Upper lobe of left lung (tissue), 6 donors: ENCODE measurements at regions not wholly inside any gene's neighbourhood (a gene's known extent, or its start where the extent isn't known, plus 50 kb on each side); places are given as distances from the start of the nearest gene placed in this dataset.

Experiments
- ATAC-seq, 2 donors: fragments of 200-7000 bp; cut with Tn5 transposase; one replicate each; pipeline ENCODE4 v1.9.1; 2022; ENCODE audit warnings: mild to moderate bottlenecking in 2 of 2, moderate library complexity in 2 of 2; ENCODE audit not compliant: low FRiP score in 2 of 2
- DNase-seq, 2 donors: peaks; one replicate each; pipeline ENCODE4 v3.0.0-alpha.2; 2019 to 2020
- H3K27ac ChIP-seq, 4 donors: fragments of 200-600 bp; sonication (generic); one replicate each; pipeline ENCODE4 v1.5.1; 2016 to 2019
- H3K27me3 ChIP-seq, 4 donors: fragments of 200-600 bp; sonication (generic); one replicate each; pipeline ENCODE4 v1.5.1; 2017 to 2019
- H3K36me3 ChIP-seq, 4 donors: fragments of 200-600 bp; sonication (generic); one replicate each; pipeline ENCODE4 v1.5.1; 2016 to 2019
- H3K4me1 ChIP-seq, 4 donors: fragments of 200-600 bp; sonication (generic); one replicate each; pipeline ENCODE4 v1.5.1; 2018 to 2019
- H3K4me3 ChIP-seq, 4 donors: fragments of 200-600 bp; sonication (generic); one replicate each; pipeline ENCODE4 v1.5.1; 2017 to 2019; ENCODE audit warnings: mild to moderate bottlenecking in 2 of 4, moderate library complexity in 1 of 4
- H3K9me3 ChIP-seq, 4 donors: fragments of 200-600 bp; sonication (generic); one replicate each; pipeline ENCODE4 v1.5.1; 2018 to 2019
- CTCF ChIP-seq, 6 experiments: fragments of 450-650 bp in 4 of 6; fragments of 200-600 bp in 2 of 6; sonication (generic) in 2 of 6; IDR thresholded peaks; one replicate each; pipeline ENCODE4 v1.5.1; 2016 to 2019; ENCODE audit warnings: antibody characterized with exemption in 6 of 6
- EP300 ChIP-seq, 4 donors: sonication (generic); formaldehyde crosslinking; IDR thresholded peaks; one replicate each; pipeline ENCODE4 v1.5.1; 2017; ENCODE audit warnings: antibody characterized with exemption in 4 of 4, control low read depth in 2 of 4
- POLR2A ChIP-seq, 4 donors: fragments of 450-650 bp; IDR thresholded peaks; one replicate each; pipeline ENCODE4 v1.5.1; 2016 to 2017; ENCODE audit warnings: antibody characterized with exemption in 4 of 4, mild to moderate bottlenecking in 2 of 4
- POLR2AphosphoS5 ChIP-seq, 2 donors: sonication (generic); formaldehyde crosslinking; IDR thresholded peaks; one replicate each; pipeline ENCODE4 v1.5.1; 2017; ENCODE audit warnings: antibody characterized with exemption in 2 of 2
- WGBS, 2 donors: methylation state at CpG; one replicate each; pipeline ENCODE4 v1.1.5; 2017 to 2018; 5-methylcytosine and 5-hydroxymethylcytosine counted together
- donor health status: DM: no; HTN: no; CAD: no; lungs with moderate emphysema.
- donor health status: DM: no; HTN: yes; CAD: no; lungs with severe emphysema.

DNA sequence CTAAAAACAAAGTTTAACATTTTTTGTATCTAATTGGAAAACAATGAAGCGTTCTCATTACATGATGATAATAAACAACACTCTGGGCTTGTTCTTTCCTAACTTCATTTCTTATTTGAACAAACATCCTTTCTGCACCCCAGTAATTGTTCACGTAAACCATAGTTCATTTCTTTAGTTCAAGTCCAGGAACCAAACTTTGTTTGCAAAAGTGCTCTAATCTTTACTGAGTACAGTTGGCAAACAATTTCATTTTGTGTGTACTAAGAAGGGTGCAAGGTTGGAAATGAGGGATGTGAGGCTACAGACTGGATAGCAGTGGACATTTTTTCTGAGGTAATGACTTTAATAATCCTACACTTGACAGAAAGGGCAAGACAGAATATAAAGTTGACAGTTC, 113.5 kb downstream of the NREP start:
- no peaks in the 10 kb centered on the region for H3K27me3 ChIP-seq
- ATAC-seq = no peak
- H3K9me3 ChIP-seq = peaks cover 0 to 13% (median 0%) of the 10 kb centered on the region in 4 donors
- H3K36me3 ChIP-seq = no peaks in the 10 kb centered on the region
- no peak overlapping the region for H3K4me3 ChIP-seq
- DNase-seq = no peak
- H3K4me1 ChIP-seq = no peaks in the 10 kb centered on the region
- 36 to 57% methylated on average over 2 of the region's 2 CpGs for WGBS, 2 donors
- TF ChIP-seq CTCF (IDR thresholded peaks at IDR 0.05) = no peak
- no peak for TF ChIP-seq POLR2AphosphoS5 (IDR thresholded peaks at IDR 0.05)
- no peak for TF ChIP-seq POLR2A (IDR thresholded peaks at IDR 0.05)
- TF ChIP-seq EP300 (IDR thresholded peaks at IDR 0.05) = no peak
- no peak overlapping the region for H3K27ac ChIP-seq

DNA sequence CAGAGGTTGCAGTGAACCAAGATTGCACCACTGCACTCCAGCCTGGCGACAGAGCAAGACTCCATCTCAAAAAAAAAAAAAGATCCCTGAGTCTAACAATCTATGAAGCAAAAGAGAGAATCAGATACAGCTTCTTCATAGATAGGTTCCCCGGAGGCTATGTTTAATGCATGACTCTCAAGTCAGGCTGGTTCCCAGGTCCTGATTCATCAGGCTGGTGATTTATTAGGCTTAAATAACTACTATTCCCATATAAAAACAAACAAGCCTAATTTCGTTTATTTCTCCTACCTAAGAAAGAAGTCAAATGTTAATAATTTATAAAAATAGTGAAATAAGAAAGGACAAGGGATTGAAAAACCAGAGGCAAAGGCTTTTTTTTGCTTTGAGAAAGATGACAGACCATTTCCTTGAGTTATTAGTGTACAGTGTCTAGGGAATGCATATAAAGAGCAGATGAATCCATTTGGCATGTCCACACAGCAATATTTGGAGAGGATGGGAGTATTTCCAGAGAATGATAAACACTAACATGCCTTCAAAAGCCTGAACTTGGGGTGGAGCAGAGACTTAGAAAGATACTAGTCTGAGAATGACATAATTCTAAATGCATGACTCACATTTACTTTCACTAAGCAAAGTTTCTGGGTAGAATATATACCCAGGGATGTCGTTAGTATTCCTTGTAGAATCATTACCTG, 115.3 kb downstream of the NREP start:
- WGBS, 2 donors = 59 to 68% methylated on average over 4 of the region's 4 CpGs
- H3K4me1 ChIP-seq = no peaks in the 10 kb centered on the region
- no peak overlapping the region for H3K4me3 ChIP-seq
- ATAC-seq (peak in 1 of 2 donors; percentile 91), DNase-seq (no peak)
- H3K27ac ChIP-seq = no peak overlapping the region
- H3K27me3 ChIP-seq = no peaks in the 10 kb centered on the region
- TF ChIP-seq POLR2AphosphoS5 (IDR thresholded peaks at IDR 0.05) = no peak
- TF ChIP-seq CTCF (IDR thresholded peaks at IDR 0.05) = no peak
- no peak for TF ChIP-seq POLR2A (IDR thresholded peaks at IDR 0.05)
- TF ChIP-seq EP300 (IDR thresholded peaks at IDR 0.05) = no peak
- H3K36me3 ChIP-seq = no peaks in the 10 kb centered on the region
- H3K9me3 ChIP-seq = peaks cover 0 to 18% (median 2%) of the 10 kb centered on the region in 4 donors

GRCh38 chr5:111639912-111640311, 117.1 kb downstream of the NREP start:
- ATAC-seq (no peak), DNase-seq (no peak)
- Histone ChIP-seq H3K27ac (no peak overlapping the region), H3K4me3 (no peak overlapping the region), H3K36me3 (no peaks in the 10 kb centered on the region), H3K27me3 (no peaks in the 10 kb centered on the region), H3K4me1 (peaks cover 0 to 10% (median 0%) of the 10 kb centered on the region in 4 donors), H3K9me3 (peaks cover 0 to 18% (median 2%) of the 10 kb centered on the region in 4 donors)
- TF ChIP-seq POLR2AphosphoS5 (IDR thresholded peaks at IDR 0.05) (no peak), EP300 (IDR thresholded peaks at IDR 0.05) (no peak), POLR2A (IDR thresholded peaks at IDR 0.05) (no peak), CTCF (IDR thresholded peaks at IDR 0.05) (no peak)
- 73 to 78% methylated on average over 2 of the region's 2 CpGs for WGBS, 2 donors

DNA sequence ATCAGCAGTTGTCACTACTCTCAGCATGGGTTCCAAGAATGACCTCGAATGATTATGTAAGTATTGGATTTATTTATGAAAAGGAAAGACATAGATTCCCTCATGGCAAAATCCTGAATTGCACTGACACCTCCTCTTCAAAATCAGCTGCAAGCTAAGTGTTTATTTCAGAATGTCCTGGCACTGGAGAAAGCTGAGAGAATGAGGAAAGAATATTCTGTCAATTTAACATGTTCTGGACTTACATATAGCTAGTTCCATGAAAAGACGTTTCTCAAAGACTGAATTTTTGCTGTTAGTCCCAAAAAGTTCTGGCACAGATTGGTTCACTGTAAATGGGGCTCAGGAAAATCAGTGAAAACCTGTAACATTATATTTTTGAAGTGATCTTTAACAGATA, 120.3 kb downstream of the NREP start:
- no peak for DNase-seq
- H3K36me3 ChIP-seq = no peaks in the 10 kb centered on the region
- ATAC-seq = no peak
- TF ChIP-seq POLR2AphosphoS5 (IDR thresholded peaks at IDR 0.05) (no peak), CTCF (IDR thresholded peaks at IDR 0.05) (no peak), EP300 (IDR thresholded peaks at IDR 0.05) (no peak), POLR2A (IDR thresholded peaks at IDR 0.05) (no peak)
- no peak overlapping the region for H3K27ac ChIP-seq
- WGBS, 2 donors = 53 to 54% methylated on average over 2 of the region's 2 CpGs
- H3K4me3 ChIP-seq = no peak overlapping the region
- no peaks in the 10 kb centered on the region for H3K27me3 ChIP-seq
- H3K9me3 ChIP-seq = peaks cover 0 to 18% (median 2%) of the 10 kb centered on the region in 4 donors
- peaks cover 0 to 10% (median 0%) of the 10 kb centered on the region in 4 donors for H3K4me1 ChIP-seq
